ENCODE measurements at regions not wholly inside any gene's neighbourhood (a gene's known extent, or its start where the extent isn't known, plus 50 kb on each side); places are given as distances from the start of the nearest gene placed in this dataset.

- no peak for TF ChIP-seq FOS (IDR thresholded peaks at IDR 0.05; ENCODE audit: borderline replicate concordance, insufficient read depth, low read length)
- no peak for TF ChIP-seq POLR2A (IDR thresholded peaks at IDR 0.05; ENCODE audit: low read depth, low read length)
- TF ChIP-seq POLR2AphosphoS5 (IDR thresholded peaks at IDR 0.05; ENCODE audit: insufficient read depth, low read depth, low read length) = no peak
- TF ChIP-seq JUN (IDR thresholded peaks at IDR 0.05; ENCODE audit: borderline replicate concordance, insufficient read depth, insufficient read length, low read depth) = no peak
- dilution Hi-C loops (cut with MboI; ENCODE audit: extremely low pct_ligation_motif_present, low sequenced_read_pairs) (no loop called here), intact Hi-C loops (cut with micrococcal nuclease) (no loop called here)
- Histone ChIP-seq H3K79me2 (ENCODE audit: control insufficient read depth, insufficient read depth, low read length) (no peaks in the 10 kb centered on the region), H4K20me1 (replicated peaks; ENCODE audit: control insufficient read depth, extremely low read depth, insufficient read depth, low read length) (no peaks in the 10 kb centered on the region), H3K9ac (replicated peaks; ENCODE audit: extremely low read depth, insufficient read depth, low read length) (no peak overlapping the region), H3K27ac (ENCODE audit: insufficient read depth, low read depth, low read length) (no peak overlapping the region), H3K4me3 (replicated peaks in 1 of 3; ENCODE audit: insufficient read depth in 1 of 3, low read depth in 1 of 3, low read length in 3 of 3) (no peak overlapping the region), H3K27me3 (ENCODE audit: control insufficient read depth in 2 of 2, insufficient read depth in 2 of 2, low read length in 2 of 2) (no peaks in the 10 kb centered on the region), H3K9me1 (replicated peaks; ENCODE audit: control insufficient read depth, extremely low read depth, insufficient read depth, low read length) (no peaks in the 10 kb centered on the region), H2AFZ (ENCODE audit: low read depth, low read length) (no peak overlapping the region), H3K9me3 (replicated peaks; ENCODE audit: control insufficient read depth, insufficient read depth, low read length) (no peaks in the 10 kb centered on the region), H3K4me1 (ENCODE audit: control insufficient read depth, extremely low read depth, insufficient read depth, low read length) (no peaks in the 10 kb centered on the region), H3K36me3 (ENCODE audit: control insufficient read depth in 2 of 2, extremely low read depth in 1 of 2, insufficient read depth in 2 of 2, low read length in 2 of 2) (no peaks in the 10 kb centered on the region), H3K4me2 (ENCODE audit: insufficient read depth, low read length) (no peak overlapping the region)
- BruUV-seq (replicated peaks) = no TSS peak
- no peak for FAIRE-seq
- DNase-seq (ENCODE audit: low read depth, low spot score) = no peak
- CTCF ChIA-PET = interaction anchor here (1.2 kb wide), 2 partner anchors 15 to 422 kb away, joined by 3 to 4 read pairs; no protein-coding TSS in a partner anchor
- POLR2A ChIA-PET = no interaction called here
These were observed 256.2 kb upstream of the RARB start for GRCh38 chr3:25171897-25172296.

- intact Hi-C loops (cut with micrococcal nuclease) = no loop called here
- H2AFZ ChIP-seq (ENCODE audit: low read depth, low read length) = no peak overlapping the region
- H3K79me2 ChIP-seq (ENCODE audit: control insufficient read depth, insufficient read depth, low read length) = no peaks in the 10 kb centered on the region
- H3K9me3 ChIP-seq (replicated peaks; ENCODE audit: control insufficient read depth, insufficient read depth, low read length) = no peaks in the 10 kb centered on the region
- H3K4me1 ChIP-seq (ENCODE audit: control insufficient read depth, extremely low read depth, insufficient read depth, low read length) = no peaks in the 10 kb centered on the region
- CTCF ChIA-PET = no interaction called here
- FAIRE-seq (no peak), DNase-seq (ENCODE audit: low read depth, low spot score) (no peak)
- H3K4me3 ChIP-seq (replicated peaks in 1 of 3; ENCODE audit: insufficient read depth in 1 of 3, low read depth in 1 of 3, low read length in 3 of 3) = no peak overlapping the region
- no peak overlapping the region for H3K27ac ChIP-seq (ENCODE audit: insufficient read depth, low read depth, low read length)
- H3K36me3 ChIP-seq (ENCODE audit: control insufficient read depth in 2 of 2, extremely low read depth in 1 of 2, insufficient read depth in 2 of 2, low read length in 2 of 2) = no peaks in the 10 kb centered on the region
- H3K4me2 ChIP-seq (ENCODE audit: insufficient read depth, low read length) = no peak overlapping the region
- H4K20me1 ChIP-seq (replicated peaks; ENCODE audit: control insufficient read depth, extremely low read depth, insufficient read depth, low read length) = no peaks in the 10 kb centered on the region
- dilution Hi-C loops (cut with MboI; ENCODE audit: extremely low pct_ligation_motif_present, low sequenced_read_pairs) = no loop called here
- TF ChIP-seq JUN (IDR thresholded peaks at IDR 0.05; ENCODE audit: borderline replicate concordance, insufficient read depth, insufficient read length, low read depth) (no peak), POLR2AphosphoS5 (IDR thresholded peaks at IDR 0.05; ENCODE audit: insufficient read depth, low read depth, low read length) (no peak), POLR2A (IDR thresholded peaks at IDR 0.05; ENCODE audit: low read depth, low read length) (no peak), FOS (IDR thresholded peaks at IDR 0.05; ENCODE audit: borderline replicate concordance, insufficient read depth, low read length) (no peak), GATA2 (IDR thresholded peaks at IDR 0.05; ENCODE audit: insufficient read depth, insufficient read length, low read depth, low read length) (no peak), MAX (IDR thresholded peaks at IDR 0.05; ENCODE audit: insufficient read depth, insufficient read length) (no peak), MYC (IDR thresholded peaks at IDR 0.05; ENCODE audit: low read depth, low read length) (no peak), CTCF (IDR thresholded peaks at IDR 0.05; ENCODE audit: extremely low read depth in 1 of 2, insufficient read depth in 1 of 2, low read depth in 1 of 2, low read length in 2 of 2) (no peak), EZH2 (IDR thresholded peaks at IDR 0.05; ENCODE audit: borderline replicate concordance, low read depth, low read length, severe bottlenecking) (no peak)
- no peaks in the 10 kb centered on the region for H3K9me1 ChIP-seq (replicated peaks; ENCODE audit: control insufficient read depth, extremely low read depth, insufficient read depth, low read length)
- no TSS peak for BruUV-seq (replicated peaks)
- POLR2A ChIA-PET = no interaction called here
- no peaks in the 10 kb centered on the region for H3K27me3 ChIP-seq (ENCODE audit: control insufficient read depth in 2 of 2, insufficient read depth in 2 of 2, low read length in 2 of 2)
- H3K9ac ChIP-seq (replicated peaks; ENCODE audit: extremely low read depth, insufficient read depth, low read length) = no peak overlapping the region
These were observed 254.5 kb upstream of the RARB start for GRCh38 chr3:25173606-25174005.

Measured in endothelial cell of umbilical vein (primary cell).